B cell (primary cell): ENCODE measurements at regions not wholly inside any gene's neighbourhood (a gene's known extent, or its start where the extent isn't known, plus 50 kb on each side); places are given as distances from the start of the nearest gene placed in this dataset.

Source experiments
- CTCF ChIP-seq: fragments of 200-600 bp; IDR thresholded peaks from one replicate; pipeline ENCODE4 v1.8.0; 2022; ENCODE audit warnings: antibody characterized with exemption, mild to moderate bottlenecking
- EZH2 ChIP-seq: IDR thresholded peaks from 2 replicates; pipeline ENCODE4 v1.6.1; 2012; ENCODE audit warnings: borderline replicate concordance, low read depth, mild to moderate bottlenecking, moderate library complexity, low read length; ENCODE audit not compliant: insufficient read depth, poor library complexity, severe bottlenecking

- no peak for TF ChIP-seq CTCF
- no peak for TF ChIP-seq EZH2
Observed at GRCh38 chr14:98334186-98334585, 937.8 kb downstream of the BCL11B start.
